H4 (cell line): ENCODE measurements at regions not wholly inside any gene's neighbourhood (a gene's known extent, or its start where the extent isn't known, plus 50 kb on each side); places are given as distances from the start of the nearest gene placed in this dataset.
"Not testable (repeated sequence)": the region's sequence is repeated elsewhere in the genome, so short reads cannot be mapped to it uniquely, and the experiment has no call there.

Experiments
- DNase-seq: peaks from one replicate; pipeline ENCODE4 v3.0.0-alpha.2; 2015; ENCODE audit warnings: low spot score

GRCh38 chrX:150212672-150213480 is 150.2 kb upstream of the MAMLD1 start:
- DNase-seq: no peak

- no peak for DNase-seq
Observed at GRCh38 chrX:150213481-150214030, 149.6 kb upstream of the MAMLD1 start.

GRCh38 chrX:150216000-150216399 is 147.1 kb upstream of the MAMLD1 start:
- not testable (repeated sequence) for DNase-seq

GRCh38 chrX:150216716-150217115 is 146.4 kb upstream of the MAMLD1 start:
- DNase-seq: no peak

GRCh38 chrX:150217609-150218008 is 145.5 kb upstream of the MAMLD1 start:
- no peak for DNase-seq

- DNase-seq: no peak
Observed at GRCh38 chrX:150219374-150220185, 143.5 kb upstream of the MAMLD1 start.

GRCh38 chrX:150223176-150224015 is 139.7 kb upstream of the MAMLD1 start:
- no peak for DNase-seq

GRCh38 chrX:150224676-150225075 is 138.4 kb upstream of the MAMLD1 start:
- no peak for DNase-seq

GRCh38 chrX:150225266-150225665 is 137.9 kb upstream of the MAMLD1 start:
- no peak for DNase-seq

GRCh38 chrX:150225756-150226155 is 137.4 kb upstream of the MAMLD1 start:
- no peak for DNase-seq

GRCh38 chrX:150226223-150226965 is 136.7 kb upstream of the MAMLD1 start:
- DNase-seq: no peak

- no peak for DNase-seq
Observed at GRCh38 chrX:150227321-150227860, 135.7 kb upstream of the MAMLD1 start.

GRCh38 chrX:150227873-150228410 is 135.2 kb upstream of the MAMLD1 start:
- DNase-seq: no peak

GRCh38 chrX:150228431-150228830 is 134.7 kb upstream of the MAMLD1 start:
- DNase-seq: no peak

GRCh38 chrX:150229030-150229429 is 134.1 kb upstream of the MAMLD1 start:
- no peak for DNase-seq

- no peak for DNase-seq
Observed at GRCh38 chrX:150229481-150229880, 133.6 kb upstream of the MAMLD1 start.

- not testable (repeated sequence) for DNase-seq
Observed at GRCh38 chrX:150230952-150231351, 132.2 kb upstream of the MAMLD1 start.

- not testable (repeated sequence) for DNase-seq
Observed at GRCh38 chrX:150231368-150231767, 131.7 kb upstream of the MAMLD1 start.

- DNase-seq: not testable (repeated sequence)
Observed at GRCh38 chrX:150232222-150232621, 130.9 kb upstream of the MAMLD1 start.

GRCh38 chrX:150234126-150234525 is 129.0 kb upstream of the MAMLD1 start:
- DNase-seq: no peak
